ENCODE measurements at regions not wholly inside any gene's neighbourhood (a gene's known extent, or its start where the extent isn't known, plus 50 kb on each side); places are given as distances from the start of the nearest gene placed in this dataset.

DNA sequence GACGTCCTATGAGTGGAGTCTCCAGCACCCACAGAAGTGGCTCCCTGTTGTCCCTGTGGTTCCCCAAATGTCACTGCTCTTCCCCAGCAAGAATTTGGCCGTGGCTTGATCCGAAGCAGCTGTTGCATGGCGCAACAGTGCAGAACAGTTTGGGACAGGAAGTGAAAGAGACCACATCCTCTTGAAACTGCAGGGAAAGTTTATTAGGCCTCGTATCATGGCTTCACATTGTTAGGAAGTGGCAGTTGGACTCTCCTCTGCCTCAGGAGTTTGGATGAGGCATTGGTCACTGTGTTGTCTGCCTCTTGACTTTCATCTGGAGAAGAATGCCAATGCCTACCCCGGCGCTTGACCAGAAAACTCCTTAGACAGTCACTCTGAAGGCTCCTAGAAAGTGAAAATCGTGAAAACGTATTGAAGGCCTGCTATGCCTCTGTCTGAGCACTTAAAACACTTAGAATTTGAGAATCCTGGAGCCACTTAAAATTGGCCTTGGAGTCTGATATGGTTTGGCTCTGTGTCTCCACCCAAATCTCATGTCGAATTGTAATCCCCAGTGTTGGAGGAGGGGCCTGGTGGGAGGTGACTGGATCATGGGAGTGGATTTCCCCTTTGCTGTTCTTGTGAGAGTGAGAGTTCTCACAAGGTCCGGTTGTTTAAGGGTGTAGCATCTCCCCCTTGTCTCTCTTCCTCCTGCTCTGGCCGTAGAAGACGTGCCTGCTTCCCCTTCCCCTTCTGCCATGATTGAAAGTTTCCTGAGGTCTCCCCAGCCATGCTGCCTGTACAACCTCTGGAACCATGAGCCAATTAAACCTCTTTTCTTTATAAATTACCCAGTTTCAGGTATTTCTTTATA lies 334.9 kb upstream of the JARID2 start:
- in situ Hi-C loops (cut with HindIII; ENCODE audit: low sequenced_read_pairs) = no loop called here

DNA sequence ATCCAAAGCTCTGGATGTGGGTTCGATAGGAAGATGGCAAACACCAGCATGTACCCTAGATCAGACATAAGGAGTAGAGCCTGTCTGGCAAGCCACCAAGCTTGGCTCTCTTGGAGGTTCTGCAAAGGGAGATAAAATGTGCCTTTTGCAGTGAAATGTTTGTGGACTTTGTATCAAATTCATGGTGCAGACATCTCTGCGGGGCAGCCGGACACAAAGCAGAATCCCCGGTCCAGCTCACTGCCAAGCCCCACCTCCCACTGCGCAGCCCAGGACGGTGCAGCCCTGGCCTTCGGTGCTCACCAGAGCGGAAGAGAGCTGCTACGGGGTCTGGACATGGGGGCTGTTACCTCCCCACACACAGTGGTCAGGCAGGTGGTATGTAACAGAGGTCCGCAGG lies 333.6 kb upstream of the JARID2 start:
- in situ Hi-C loops (cut with HindIII; ENCODE audit: low sequenced_read_pairs) = no loop called here

DNA sequence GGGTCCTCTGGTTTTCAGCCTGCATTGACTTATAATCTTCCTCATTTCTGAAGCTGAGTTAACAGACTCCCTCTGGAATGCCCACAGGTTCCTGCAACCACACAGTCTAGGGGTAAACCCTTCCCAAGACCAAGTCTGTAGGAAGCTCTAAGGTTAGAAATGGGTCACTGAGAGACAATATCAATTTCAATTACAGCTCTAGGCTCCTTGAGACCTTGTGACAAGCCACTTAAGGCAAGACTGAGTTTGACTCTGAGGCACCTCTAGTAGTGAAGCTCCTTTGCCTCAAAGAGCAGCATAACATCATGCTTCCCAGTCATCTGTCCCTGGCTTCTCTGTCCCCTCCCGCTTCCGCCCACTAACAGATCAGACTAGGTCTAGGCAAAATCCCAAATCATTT lies 333.2 kb upstream of the JARID2 start:
- in situ Hi-C loops (cut with HindIII; ENCODE audit: low sequenced_read_pairs) = no loop called here

DNA sequence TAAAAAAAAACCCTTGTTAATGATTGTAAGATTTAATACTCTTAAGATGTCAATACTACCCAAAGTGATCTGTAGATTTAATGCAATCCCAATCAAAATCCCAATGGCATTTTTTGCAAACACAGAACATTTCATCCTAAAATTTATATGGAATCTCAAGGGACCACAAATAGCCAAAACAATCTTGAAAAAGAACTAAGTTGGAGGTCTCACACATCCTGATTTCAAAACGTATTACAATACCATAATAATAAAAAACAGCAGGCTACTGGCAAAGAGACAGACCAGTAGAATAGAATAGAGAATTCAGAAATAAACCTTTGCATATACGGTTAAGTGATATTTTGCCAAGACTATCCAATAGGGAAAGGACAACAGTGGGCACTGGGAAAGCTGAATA lies 331.9 kb upstream of the JARID2 start:
- in situ Hi-C loops (cut with HindIII; ENCODE audit: low sequenced_read_pairs) = no loop called here

DNA sequence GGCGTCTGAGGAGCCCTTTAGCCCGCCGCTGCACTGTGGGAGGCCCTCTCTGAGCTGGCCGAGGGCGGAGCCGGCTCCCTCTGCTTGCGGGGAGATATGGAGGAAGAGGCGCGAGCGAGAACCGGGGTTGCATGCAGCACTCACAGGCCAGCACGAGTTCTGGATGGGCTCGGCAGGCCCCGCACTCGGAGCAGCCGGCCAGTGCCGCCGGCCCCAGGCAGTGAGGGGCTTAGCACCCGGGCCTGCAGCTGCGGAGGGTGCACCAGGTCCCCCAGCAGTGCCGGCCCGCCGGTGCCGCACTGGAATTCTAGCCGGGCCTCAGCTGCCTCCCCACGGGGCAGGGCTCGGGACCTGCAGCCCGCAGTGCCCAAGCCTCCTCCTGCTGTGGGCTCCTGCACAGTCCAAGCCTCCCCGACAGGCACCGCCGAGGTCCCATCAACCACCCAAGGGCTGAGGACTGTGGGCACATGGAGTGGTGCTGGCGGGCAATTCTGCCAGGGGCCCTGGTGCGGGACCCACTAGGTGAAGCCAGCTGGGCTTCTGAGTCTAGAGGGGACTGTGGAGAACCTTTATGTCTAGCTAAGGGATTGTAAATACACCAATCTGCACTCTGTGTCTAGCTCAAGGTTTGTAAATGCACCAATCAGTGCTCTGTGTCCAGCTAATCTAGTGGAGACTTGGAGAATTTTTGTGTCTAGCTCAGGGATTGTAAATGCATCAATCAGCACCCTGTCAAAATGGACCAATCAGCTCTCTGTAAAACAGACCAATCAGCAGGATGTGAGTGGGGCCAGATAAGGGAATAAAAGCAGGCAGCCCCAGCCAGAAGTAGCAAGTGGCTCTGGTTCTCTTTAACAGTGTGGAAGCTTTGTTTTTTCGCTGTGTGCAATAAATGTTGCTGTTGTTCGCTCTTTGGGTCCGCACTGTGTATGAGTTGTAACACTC lies 329.7 kb upstream of the JARID2 start:
- in situ Hi-C loops (cut with HindIII; ENCODE audit: low sequenced_read_pairs) = loop anchor here (5.0 kb wide), 1 partner anchor 44 kb away; no protein-coding TSS in a partner anchor

DNA sequence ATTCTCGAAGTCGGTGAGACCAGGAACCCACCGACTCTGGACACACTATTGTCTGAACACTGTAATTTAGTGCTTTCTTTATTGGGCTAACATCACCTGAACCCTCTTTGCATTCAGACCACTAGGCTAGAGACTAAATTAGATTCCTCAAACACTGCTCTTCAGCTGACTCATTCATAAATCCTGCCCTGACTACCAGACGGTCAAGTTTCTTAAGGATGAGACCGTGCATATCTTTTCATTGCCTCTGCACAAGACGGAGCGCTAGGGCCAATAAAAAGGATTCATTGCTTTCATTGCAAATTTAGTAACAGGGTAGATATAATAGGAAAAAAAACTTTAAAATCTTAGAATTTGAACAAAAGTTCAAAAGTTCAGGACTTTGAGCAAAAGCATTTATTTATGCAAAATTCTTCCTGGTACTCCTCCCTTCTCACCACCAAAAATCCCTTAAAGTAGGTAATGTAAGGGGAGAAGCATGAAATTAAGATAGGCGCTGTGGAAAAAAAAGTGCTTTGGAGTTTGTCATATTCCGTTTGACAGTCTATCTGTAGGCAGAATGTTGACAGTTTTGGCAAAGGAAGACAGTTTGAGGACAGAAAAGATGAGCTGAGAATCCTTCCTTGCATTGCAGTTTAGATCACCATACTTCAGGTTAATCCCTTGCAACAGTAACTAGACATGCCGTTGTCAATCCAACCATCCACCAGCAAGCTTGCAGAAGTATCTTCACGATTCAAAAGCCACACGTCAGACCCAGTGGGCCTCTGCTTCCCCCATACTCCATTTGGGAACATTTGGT lies 328.6 kb upstream of the JARID2 start:
- in situ Hi-C loops (cut with HindIII; ENCODE audit: low sequenced_read_pairs) = loop anchor here (5.0 kb wide), 1 partner anchor 45 kb away; no protein-coding TSS in a partner anchor

DNA sequence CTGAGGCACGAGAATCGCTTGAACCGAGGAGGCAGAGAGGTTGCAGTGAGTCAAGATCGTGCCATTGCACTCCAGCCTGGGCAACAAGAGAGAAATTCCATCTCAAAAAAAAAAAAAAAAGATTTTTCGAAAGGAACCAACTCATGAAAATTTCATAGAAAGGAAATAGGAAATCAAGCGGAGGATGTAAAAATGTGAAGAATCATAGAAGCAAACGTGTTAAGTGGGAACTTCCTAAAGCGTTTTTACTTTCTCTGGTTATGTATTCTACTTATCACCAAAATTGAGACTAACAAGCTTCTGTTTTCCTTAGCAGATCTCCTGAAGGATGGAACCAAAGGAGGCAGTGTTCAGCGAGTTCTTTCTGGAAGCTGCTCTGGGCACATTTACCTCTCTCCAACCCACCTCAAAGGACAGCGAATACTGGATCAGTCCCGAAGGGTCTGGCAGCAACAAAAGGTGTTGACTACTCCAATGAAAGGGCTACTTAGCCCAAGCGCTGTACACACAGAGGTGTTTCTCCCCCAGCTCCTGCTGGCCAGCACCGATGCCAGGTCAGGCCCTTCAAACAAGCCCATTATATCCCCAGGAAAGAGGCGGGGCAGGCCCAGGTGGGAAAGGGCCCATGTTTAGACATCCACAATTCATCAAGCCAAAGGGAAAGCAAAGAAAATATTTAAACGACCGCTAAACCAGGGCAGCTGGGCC lies 327.5 kb upstream of the JARID2 start:
- in situ Hi-C loops (cut with HindIII; ENCODE audit: low sequenced_read_pairs) = loop anchor here (5.0 kb wide), 1 partner anchor 46 kb away; no protein-coding TSS in a partner anchor

DNA sequence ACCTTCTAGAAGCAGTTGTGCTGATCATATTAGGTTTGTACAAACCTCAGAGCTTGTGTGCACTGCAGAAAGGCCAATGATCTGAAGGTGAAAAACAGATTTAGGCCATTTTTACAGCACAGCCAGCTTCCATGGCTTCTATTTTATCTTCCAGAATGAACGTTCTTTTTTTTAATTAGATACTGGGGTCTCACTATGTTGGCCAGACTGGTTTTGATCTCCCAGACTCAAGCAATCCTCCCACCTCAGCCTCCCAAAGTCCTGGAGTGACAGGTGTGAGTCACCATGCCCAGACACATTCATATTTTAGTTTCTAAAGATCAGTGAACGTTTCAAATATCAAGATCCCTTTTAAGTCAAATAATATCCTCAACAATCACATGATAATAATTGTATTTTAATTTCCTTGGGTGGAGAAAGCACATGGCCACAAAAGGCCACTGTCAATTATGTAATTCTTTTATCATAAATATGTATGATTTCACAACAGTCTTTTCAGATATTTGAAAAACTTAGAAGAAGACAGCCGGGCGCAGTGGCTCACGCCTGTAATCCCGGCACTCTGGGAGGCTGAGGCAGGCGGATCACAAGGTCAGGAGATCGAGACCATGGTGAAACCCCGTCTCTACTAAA lies 326.7 kb upstream of the JARID2 start:
- in situ Hi-C loops (cut with HindIII; ENCODE audit: low sequenced_read_pairs) = loop anchor here (5.0 kb wide), 1 partner anchor 47 kb away; no protein-coding TSS in a partner anchor

DNA sequence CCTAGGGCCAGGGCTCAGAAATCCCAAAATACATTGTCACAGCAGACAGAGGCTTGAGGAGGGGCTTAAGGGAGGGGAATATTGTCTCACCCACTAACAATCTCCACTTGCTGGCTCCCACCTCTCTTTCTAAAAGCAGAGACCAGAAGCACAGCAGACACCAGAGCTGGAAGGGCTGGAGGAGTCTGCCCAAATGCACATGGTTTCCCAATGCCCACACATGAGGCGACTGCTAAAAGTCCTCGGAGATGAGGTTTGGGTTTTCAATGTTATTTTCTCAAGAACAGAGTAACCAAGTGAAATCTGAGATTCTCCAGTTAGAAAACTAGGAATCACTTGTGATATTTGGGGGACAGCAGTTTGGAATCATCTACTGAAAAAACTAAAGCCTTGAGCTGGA lies 325.6 kb upstream of the JARID2 start:
- in situ Hi-C loops (cut with HindIII; ENCODE audit: low sequenced_read_pairs) = no loop called here

DNA sequence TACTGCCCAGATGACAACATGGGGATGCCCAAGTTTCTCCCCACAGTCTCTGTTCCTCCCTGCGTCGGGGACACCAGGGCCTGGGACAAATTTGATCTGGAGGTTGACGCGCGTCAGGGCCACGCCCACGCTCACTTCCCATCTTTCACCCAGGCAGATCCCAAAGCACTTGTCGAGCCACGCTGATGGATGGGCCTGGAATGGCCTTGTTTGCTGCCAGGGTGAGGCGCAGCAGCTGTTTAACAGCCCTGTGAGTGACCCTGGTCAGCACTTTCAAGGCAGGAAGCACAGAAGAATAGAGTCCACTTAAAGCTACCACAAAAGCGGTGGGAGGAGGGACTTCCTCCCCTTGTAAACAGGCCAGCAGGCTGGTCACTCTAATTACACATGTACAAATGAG lies 324.7 kb upstream of the JARID2 start:
- in situ Hi-C loops (cut with HindIII; ENCODE audit: low sequenced_read_pairs) = no loop called here

DNA sequence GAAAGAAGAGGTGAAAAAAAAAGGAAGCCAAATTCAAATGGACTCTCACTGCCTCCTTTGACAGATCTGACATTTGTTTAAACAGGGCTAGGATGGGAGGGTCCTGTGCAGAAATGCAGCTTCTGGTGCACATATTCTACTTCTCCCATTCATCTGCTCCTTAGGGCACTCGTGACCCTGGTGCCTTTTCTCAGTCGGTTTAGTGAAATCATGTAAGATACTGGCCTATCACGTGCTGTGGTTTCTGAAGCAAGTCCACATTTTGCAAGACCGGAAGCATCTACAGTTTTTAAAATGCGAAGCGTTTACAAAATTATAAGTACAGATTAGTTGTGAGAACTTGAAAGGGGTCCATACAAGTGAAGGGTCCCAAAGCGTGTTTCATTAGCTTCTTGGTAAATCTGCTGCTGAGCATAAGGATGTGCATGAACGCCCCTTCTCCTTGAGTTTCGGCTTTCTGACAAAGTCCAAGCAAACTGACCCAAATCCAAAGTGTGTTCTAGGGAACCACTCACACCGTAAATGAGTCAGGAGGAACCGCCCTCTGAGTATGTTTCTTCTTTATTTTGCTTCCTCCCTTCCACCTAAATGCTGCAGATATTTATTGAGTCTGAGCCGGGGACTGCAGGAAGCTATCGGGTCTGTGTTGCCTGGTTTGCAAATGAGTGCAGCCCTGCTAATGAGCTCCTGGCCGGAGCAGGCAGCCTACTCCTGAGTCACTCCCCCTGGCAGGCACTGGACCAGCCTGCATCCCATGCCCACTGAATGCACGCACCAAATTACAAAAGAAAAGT lies 323.8 kb upstream of the JARID2 start:
- in situ Hi-C loops (cut with HindIII; ENCODE audit: low sequenced_read_pairs) = no loop called here

DNA sequence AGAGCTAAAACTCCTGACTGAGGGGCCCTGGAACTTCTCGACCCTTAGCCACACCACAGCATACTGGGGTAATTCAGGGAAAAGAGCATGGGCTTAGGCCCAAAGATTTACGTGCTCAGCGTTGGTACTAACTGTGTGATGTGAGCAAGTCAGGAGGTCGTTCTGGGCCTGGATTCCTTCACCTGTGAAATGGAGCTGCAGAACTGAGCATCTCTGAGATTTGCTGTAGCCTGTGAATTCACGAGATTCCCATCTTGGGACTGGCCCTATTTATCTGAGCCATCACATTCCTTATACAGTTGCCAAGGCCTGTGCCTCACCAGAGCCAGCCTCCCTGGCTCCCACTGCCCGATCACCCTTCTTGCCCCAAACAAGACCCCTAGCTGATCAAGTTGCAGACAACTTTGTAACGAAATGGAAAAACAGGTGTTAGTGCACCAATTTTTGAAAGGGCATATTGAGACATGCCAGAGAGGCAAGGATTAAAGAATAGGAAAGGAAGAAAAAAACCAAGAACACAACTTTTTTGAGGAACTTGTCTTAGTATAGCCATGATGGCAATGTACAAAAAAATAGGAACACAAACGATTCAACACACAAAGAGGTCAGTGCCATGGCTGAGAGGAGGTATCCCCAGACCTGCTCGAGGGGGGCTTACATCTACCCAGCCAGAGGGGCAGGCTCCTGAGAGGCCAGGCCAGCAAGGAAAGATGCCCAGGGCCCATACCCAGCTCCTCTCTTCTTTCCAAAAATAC lies 323.0 kb upstream of the JARID2 start:
- in situ Hi-C loops (cut with HindIII; ENCODE audit: low sequenced_read_pairs) = no loop called here

DNA sequence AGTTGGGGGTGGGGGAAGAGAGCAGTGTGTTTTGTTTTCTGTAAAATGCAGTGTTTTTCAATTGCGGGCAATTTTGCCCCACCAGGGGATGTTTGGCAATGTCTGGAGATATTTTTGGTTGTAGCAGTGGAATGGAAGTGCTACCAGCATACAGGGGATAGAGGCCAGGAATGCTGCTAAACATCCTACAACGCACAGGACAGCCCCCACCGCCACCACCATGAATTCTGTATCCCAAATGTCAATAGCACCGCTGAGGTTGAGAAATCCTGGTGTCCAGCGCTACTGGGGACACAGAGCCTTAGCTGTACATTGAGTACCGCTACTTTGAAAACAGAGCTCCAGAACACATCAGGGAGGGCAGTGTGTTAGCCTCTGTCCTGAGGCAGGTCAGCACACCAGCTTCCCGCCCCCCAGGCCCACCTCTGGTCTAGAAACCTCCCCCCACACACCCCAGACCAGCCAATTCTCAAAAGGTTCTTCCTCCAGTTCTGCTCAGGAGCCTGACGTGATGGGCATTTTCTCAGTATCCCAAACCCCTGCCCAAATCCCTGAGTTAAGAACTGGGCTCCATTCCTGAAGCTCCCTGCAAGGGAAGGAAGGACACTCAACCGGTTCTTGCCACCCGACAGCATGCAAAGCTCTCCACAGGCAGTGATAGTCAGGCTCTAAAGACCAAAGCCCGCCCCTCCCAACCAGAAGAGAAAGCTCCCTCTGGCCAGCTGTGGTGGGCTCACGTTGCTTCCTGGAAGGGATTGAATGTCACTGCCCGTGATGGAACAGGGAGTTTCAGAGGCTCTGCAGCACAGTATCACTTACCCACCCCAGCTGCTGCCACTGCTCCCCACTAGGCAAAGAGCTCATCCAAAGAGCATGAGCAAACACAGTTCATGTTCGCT lies 321.5 kb upstream of the JARID2 start:
- in situ Hi-C loops (cut with HindIII; ENCODE audit: low sequenced_read_pairs) = no loop called here

DNA sequence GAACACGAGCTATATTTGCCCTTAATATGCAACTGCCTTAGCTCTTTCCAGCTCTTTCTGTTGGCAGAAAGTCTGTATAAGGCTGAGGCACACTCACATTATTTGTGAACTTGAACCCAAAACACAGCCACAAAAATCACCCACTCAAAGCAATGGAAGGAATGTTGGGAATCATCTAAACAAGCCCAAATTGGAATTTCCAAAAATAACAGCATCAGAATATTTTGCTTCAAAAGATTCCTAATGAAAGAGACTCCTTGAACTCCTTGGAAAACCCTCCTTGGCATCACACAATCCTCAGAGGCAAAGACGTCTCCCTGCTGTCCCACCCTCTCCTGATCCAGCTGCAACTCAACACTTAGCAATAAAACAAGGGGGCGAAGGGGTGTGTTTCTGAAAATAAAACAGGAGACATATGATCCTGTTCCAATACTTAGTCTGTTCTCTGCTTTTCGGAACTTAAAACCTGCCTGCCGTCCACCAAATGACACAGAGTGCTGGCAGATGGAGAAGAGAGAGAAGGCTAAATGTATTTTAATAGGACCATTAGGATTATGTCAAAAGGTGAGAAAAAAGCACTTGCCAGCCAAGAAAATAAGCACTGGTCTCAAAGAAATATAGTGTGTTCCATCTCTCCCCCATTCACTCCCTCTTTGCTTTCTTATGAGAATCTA lies 320.7 kb upstream of the JARID2 start:
- in situ Hi-C loops (cut with HindIII; ENCODE audit: low sequenced_read_pairs) = no loop called here

DNA sequence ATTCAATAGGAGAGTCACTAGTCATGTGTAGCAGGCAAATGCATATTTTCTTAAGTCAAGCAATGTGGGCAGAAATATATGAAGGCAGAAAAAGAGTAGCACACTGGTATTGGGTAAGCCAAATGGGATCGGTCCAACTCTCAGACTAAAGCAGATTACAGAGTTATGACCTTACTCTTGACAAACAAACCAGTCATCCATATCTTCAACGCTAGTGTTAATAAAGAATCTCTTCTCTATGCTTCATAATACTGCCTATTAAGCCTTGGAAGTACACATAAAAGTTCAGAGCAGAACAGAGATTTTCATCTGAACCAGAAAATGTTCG lies 320.2 kb upstream of the JARID2 start:
- in situ Hi-C loops (cut with HindIII; ENCODE audit: low sequenced_read_pairs) = no loop called here

DNA sequence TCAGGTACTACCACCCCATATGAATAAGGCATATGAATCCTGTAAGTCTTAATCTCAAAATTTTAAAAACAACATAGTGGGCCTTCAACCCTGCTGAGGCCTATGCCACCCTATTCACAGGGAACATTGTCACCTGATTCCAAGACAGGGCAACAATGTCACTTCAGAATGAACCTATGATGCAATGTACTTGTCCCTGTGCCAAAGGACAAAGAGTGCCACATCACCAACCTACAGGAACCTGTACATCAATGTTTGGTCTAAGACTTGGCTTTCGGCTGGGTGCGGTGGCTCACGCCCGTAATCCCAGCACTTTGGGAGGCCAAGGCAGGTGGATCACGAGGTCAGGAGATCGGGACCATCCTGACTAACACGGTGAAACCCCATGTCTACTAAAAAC lies 318.5 kb upstream of the JARID2 start:
- in situ Hi-C loops (cut with HindIII; ENCODE audit: low sequenced_read_pairs) = no loop called here

DNA sequence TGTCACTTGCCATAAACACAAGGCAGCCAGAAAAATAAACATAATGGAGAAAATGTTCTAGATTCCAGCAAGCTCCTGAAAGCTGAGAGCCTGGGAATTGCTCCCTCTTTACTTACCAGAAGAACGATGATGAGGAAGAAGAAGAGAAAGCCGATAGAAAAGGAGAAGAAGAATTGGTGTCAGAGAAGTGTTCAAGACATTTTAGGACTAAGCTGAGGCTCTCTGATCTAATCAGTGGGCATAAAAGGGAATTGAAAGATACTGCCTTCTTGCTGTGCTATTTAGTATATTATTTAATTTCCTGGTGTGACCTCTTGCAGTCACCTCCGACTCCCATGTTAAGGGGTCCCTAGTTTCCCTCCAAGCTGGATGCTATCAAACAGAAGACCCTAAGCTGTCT lies 316.6 kb upstream of the JARID2 start:
- in situ Hi-C loops (cut with HindIII; ENCODE audit: low sequenced_read_pairs) = no loop called here
